HL-60 (cell line): ENCODE measurements at regions not wholly inside any gene's neighbourhood (a gene's known extent, or its start where the extent isn't known, plus 50 kb on each side); places are given as distances from the start of the nearest gene placed in this dataset.

Experiments
- CTCF ChIP-seq: IDR thresholded peaks from one replicate; pipeline ENCODE4 v1.5.1; 2011; ENCODE audit warnings: low read length, control low read depth, inconsistent platforms; ENCODE audit not compliant: insufficient read depth
- POLR2AphosphoS5 ChIP-seq: IDR thresholded peaks from 2 replicates; pipeline ENCODE4 v1.6.1; 2012; ENCODE audit warnings: low read depth

- no peak for TF ChIP-seq CTCF
- no peak for TF ChIP-seq POLR2AphosphoS5
These were observed 56.7 kb upstream of the HTR1A start for GRCh38 chr5:64018966-64019365.
